ENCODE measurements at regions not wholly inside any gene's neighbourhood (a gene's known extent, or its start where the extent isn't known, plus 50 kb on each side); places are given as distances from the start of the nearest gene placed in this dataset.

DNA sequence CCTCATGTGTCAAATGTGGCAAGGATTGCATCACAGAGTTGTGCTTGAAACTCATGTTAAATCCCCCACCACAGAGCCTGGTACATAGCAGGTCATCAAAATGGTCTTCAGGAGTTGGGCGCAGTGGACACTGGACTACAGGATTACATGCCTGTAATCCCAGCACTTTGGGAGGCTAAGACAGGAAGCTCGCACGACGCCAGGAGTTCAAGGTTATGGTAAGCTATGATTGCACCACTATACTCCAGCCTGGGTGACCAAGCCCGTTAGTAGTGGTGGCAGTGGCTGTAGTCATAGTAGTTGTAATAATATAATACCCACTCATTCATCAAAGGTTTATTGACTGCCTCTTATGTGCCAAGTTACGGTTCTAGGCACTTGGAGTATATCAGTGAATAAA is 123.4 kb upstream of the IRF2BP2 start:
- WGBS (ENCODE audit: extremely low coverage, insufficient read length, low lambda C conversion rate), result no CpG with 5 or more reads among the region's 6 CpGs
- Histone ChIP-seq H3K4me1 (ENCODE audit: insufficient read depth, low read length) (no peaks in the 10 kb centered on the region), H4K20me1 (ENCODE audit: control insufficient read depth, insufficient read depth, insufficient read length) (no peaks in the 10 kb centered on the region), H3K14ac (ENCODE audit: insufficient read depth, low read length) (no peak overlapping the region), H2BK120ac (ENCODE audit: low read depth, low read length, poor library complexity, severe bottlenecking) (no peak overlapping the region), H3K27ac (ENCODE audit: insufficient read length, low read depth, low read length) (no peak overlapping the region), H3K9ac (ENCODE audit: extremely low read depth, insufficient read length, low read length) (no peak overlapping the region), H4K91ac (ENCODE audit: insufficient read length, low read depth, low read length) (no peak overlapping the region), H4K5ac (ENCODE audit: insufficient read length, low read depth, low read length) (no peak overlapping the region), H2AK5ac (ENCODE audit: insufficient read length, low read length) (no peak overlapping the region), H3K56ac (ENCODE audit: insufficient read length, low read depth, low read length) (no peak overlapping the region), H3K18ac (ENCODE audit: insufficient read length, low read depth, low read length) (no peak overlapping the region), H3K4me2 (ENCODE audit: insufficient read depth, insufficient read length, low read length) (no peak overlapping the region), H2BK12ac (ENCODE audit: insufficient read length, low read depth, low read length) (no peak overlapping the region), H2AFZ (ENCODE audit: low read length) (no peak overlapping the region), H2BK5ac (ENCODE audit: insufficient read length, low read length) (no peak overlapping the region), H3K23ac (ENCODE audit: insufficient read length, low read depth, low read length) (no peak overlapping the region), H3K23me2 (ENCODE audit: insufficient read length, low read depth, low read length, poor library complexity, severe bottlenecking) (no peaks in the 10 kb centered on the region), H3K27me3 (ENCODE audit: insufficient read depth, low read length) (no peaks in the 10 kb centered on the region), H2BK15ac (ENCODE audit: low read depth, low read length) (no peak overlapping the region), H3K79me1 (ENCODE audit: insufficient read depth, low read depth, low read length, poor library complexity, severe bottlenecking) (no peaks in the 10 kb centered on the region), H2BK20ac (ENCODE audit: low read depth, low read length, poor library complexity, severe bottlenecking) (no peak overlapping the region), H3K4ac (ENCODE audit: low read depth, low read length) (no peak overlapping the region), H3K79me2 (ENCODE audit: insufficient read depth, low read length) (no peaks in the 10 kb centered on the region), H3K9me3 (ENCODE audit: control insufficient read depth, low read depth, low read length) (no peaks in the 10 kb centered on the region), H3T11ph (ENCODE audit: low read length) (no peak overlapping the region), H4K8ac (replicated peaks; ENCODE audit: insufficient read length, low read depth, low read length) (no peak overlapping the region)
- peaks cover 0 to 4% of the 10 kb centered on the region in 2 experiments; a peak in 1 of 5 replicates for H3K9me3 Mint-ChIP-seq
- no peaks in the 10 kb centered on the region; a peak in 1 of 7 replicates for H3K36me3 Mint-ChIP-seq (ENCODE audit: insufficient read depth in 1 of 3, low read depth in 3 of 3)
- DNase-seq, result no peak
- no peak overlapping the region for H3K27ac Mint-ChIP-seq
- TF ChIP-seq, protein P1, sequence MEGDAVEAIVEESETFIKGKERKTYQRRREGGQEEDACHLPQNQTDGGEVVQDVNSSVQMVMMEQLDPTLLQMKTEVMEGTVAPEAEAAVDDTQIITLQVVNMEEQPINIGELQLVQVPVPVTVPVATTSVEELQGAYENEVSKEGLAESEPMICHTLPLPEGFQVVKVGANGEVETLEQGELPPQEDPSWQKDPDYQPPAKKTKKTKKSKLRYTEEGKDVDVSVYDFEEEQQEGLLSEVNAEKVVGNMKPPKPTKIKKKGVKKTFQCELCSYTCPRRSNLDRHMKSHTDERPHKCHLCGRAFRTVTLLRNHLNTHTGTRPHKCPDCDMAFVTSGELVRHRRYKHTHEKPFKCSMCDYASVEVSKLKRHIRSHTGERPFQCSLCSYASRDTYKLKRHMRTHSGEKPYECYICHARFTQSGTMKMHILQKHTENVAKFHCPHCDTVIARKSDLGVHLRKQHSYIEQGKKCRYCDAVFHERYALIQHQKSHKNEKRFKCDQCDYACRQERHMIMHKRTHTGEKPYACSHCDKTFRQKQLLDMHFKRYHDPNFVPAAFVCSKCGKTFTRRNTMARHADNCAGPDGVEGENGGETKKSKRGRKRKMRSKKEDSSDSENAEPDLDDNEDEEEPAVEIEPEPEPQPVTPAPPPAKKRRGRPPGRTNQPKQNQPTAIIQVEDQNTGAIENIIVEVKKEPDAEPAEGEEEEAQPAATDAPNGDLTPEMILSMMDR (conservative IDR thresholded peaks at IDR 0.05), result no peak
- H3K27me3 Mint-ChIP-seq (ENCODE audit: low read depth), result 0 out of 2 replicates have a peak, but pooled peaks cover 5% of the 10 kb centered on the region
- peaks cover 34 to 36% of the 10 kb centered on the region in 2 experiments for H3K4me1 Mint-ChIP-seq
- H3K4me3 Mint-ChIP-seq, result no peak overlapping the region

Data from H9 (cell line).